HG02642 (cell line): ENCODE measurements at regions not wholly inside any gene's neighbourhood (a gene's known extent, or its start where the extent isn't known, plus 50 kb on each side); places are given as distances from the start of the nearest gene placed in this dataset.
"Not testable (repeated sequence)": the region's sequence is repeated elsewhere in the genome, so short reads cannot be mapped to it uniquely, and the experiment has no call there.

Experiments
- ATAC-seq: cut with Tn5 transposase; IDR thresholded peaks from one replicate; pipeline ENCODE4 v1.9.1; 2021; ENCODE audit warnings: mild to moderate bottlenecking; ENCODE audit not compliant: unreplicated experiment, poor library complexity

DNA sequence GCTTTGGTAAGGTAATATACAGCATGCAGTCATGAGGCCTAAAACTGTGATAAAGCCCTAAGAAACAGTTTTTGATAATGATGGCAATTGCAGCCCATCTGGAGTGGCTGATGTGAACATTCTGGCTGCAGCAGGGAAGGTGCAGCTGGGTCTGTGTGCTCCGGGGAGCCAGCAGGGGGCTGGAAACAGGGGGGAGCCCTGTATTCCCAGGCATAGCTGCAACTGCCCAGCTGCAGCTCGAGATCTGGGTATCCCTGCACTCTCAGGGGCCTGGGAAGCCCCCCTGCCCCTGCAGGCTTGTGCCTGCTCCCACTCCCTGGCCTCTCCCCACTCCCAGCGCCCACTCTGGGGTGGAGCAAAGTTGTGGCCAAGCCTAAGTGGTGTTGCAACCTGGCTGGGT, 95.6 kb downstream of the RRAGB start:
- no peak for ATAC-seq

GRCh38 chrX:55815546-55815945, 98.0 kb downstream of the RRAGB start:
- no peak for ATAC-seq

GRCh38 chrX:55816023-55816422, 98.5 kb downstream of the RRAGB start:
- ATAC-seq = no peak

GRCh38 chrX:55818673-55819375, 101.3 kb downstream of the RRAGB start:
- no peak for ATAC-seq

DNA sequence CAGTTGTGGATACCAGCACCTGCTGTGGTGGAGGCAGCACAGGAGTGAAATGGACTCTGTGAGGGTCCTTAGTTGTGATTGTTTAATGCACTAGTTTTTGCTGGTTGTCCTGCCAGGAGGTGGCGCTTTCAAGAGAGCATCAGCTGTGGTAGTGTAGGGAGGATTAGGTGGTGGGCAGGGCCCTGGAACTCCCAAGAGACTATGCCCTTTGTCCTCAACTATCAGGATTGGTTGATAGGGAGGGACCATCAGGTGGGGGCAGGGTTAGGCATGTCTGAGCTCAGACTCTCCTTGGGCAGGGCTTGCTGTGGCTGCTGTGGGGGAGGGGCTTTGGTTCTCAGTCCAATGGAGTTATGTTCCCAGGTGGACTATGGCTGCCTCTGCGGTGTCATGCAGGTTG, 121.9 kb downstream of the RRAGB start:
- ATAC-seq = no peak

- ATAC-seq = no peak
Measured at GRCh38 chrX:55841962-55842752, 124.6 kb downstream of the RRAGB start.

- not testable (repeated sequence) for ATAC-seq
Measured at GRCh38 chrX:55866779-55867178, 149.2 kb downstream of the RRAGB start.

GRCh38 chrX:55867181-55867651, 149.7 kb downstream of the RRAGB start:
- ATAC-seq = peak; percentile 78

DNA sequence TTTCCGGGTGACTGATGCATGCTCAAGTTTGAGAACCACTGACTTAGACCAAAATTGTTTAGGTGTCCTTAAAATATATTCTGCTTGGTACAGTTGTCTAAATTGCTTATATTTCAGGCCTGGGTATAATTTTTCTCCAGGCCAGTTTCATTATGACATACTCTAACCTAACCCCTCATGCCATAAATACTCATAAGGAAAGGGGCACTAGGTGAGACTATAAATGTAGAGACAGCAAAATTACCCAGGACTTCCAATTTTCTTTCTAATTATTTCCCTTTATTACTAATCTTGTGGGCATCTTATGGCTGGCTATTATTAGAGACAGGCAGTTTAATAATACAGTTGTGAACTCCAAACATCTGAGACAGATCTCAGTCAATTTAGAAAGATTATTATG, 150.2 kb downstream of the RRAGB start:
- ATAC-seq = peak; percentile 62

- ATAC-seq = no peak
Measured at GRCh38 chrX:55874807-55875206, 157.3 kb downstream of the RRAGB start.

DNA sequence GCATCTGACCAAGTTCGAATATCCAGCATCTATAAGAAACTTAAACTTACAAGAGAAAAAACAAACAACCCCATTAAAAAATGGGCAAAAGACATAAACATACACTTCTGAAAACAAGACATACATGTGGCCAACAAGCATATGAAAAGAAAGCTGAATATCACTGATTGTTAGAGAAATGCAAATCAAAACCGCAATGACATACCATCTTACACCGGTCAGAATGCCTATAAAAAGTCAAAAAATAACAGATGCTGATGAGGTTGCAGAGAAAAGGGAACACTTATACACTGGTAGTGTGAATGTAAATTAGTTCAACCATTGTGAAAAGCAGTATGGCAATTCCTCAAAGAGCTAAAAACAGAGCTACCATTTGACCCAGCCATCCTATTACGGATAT, 166.0 kb downstream of the RRAGB start:
- not testable (repeated sequence) for ATAC-seq

DNA sequence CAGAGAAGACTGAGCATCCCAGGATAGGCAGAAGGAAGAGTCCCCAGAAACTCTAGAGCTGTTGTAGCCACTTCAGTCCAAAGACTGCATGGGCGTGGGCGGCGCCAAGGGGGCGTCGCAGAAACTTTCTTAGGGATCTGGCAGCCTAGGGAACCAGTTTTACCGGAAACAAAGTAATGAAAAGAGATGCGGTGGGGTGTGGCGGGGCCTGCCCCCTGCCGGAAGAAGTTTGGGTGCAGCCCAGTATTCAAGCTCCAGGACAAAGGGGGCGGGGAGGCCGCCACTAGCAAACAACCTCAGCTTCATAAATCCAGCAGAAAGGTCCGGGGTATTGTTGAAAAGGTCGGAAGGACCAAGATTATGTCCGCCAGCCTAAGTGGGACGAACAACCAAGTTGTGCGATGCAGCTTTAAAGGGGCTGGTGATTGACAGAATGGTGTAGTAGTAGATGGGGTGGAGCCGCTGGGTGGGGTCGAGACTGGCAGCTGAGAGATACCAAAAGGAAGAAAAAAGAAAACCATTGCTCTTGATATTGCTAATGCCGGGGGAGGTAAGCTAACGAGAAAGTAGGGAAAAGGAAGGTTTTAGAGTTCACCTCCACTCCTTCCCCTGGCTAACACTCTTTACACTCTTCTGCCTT, 190.5 kb downstream of the RRAGB start:
- peak; percentile 80 for ATAC-seq

DNA sequence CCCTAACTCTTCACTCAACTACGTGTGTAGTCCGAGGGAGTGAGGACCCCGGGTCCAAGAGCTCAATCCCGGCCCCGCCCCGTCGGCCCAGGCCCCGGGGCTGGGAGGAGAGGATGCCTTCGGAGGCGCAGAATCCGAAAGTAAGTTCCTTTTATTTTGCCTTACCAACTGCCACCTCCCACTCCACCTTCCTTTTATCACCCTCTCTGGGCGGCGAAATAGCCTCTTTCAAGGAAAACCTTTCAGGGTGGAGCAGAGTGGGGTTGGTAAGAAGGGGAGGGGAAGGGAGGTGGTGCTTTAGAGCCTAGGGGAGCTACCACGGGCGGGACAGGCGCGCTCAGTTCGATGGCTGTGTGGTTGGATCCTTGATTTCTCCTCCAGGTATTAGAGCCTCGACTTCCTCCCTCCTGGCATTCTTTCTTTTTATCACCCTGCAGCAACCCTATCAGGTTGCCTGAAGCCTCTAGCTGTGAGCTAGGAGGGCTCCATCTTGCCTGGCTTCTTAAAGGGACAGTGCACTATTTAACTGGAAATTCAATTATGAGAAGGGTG, 191.2 kb downstream of the RRAGB start:
- peak; percentile 69 for ATAC-seq

GRCh38 chrX:55919367-55920221, 202.0 kb downstream of the RRAGB start:
- peak; percentile 95 for ATAC-seq

- ATAC-seq = no peak
Measured at GRCh38 chrX:55924574-55924973, 207.0 kb downstream of the RRAGB start.

- not testable (repeated sequence) for ATAC-seq
Measured at GRCh38 chrX:55928529-55928928, 211.0 kb downstream of the RRAGB start.
